HepG2 (cell line): ENCODE measurements at regions not wholly inside any gene's neighbourhood (a gene's known extent, or its start where the extent isn't known, plus 50 kb on each side); places are given as distances from the start of the nearest gene placed in this dataset.

Source experiments
- ATAC-seq: fragments of 200-7000 bp; cut with Tn5 transposase; 3 replicates; pipeline ENCODE4 v1.9.1; 2020; ENCODE audit warnings: mild to moderate bottlenecking, moderate library complexity
- BruUV-seq: library from RNA; stranded (reverse); fragments of 400-500 nt; replicated peaks from 2 replicates; lab custom pipeline; 2021; lab: Mats Ljungman, UMichigan
- CTCF ChIA-PET: fragments of 300-600 bp; formaldehyde crosslinking; extraction: SDS; loops from one replicate; lab custom pipeline; 2021; ENCODE audit warnings: low total read pairs, inconsistent platforms, low intra/inter-chr PET ratio; lab: Yijun Ruan, JAX
- POLR2A ChIA-PET: fragments of 350-600 bp; sonication (Branson Sonifier 250); formaldehyde crosslinking; loops from one replicate; lab custom pipeline; 2020; ENCODE audit warnings: antibody characterized with exemption, inconsistent platforms; lab: Yijun Ruan, JAX
- DNase-seq: peaks from one replicate; pipeline ENCODE4 v3.0.0-alpha.2; 2015; ENCODE audit warnings: low spot score
- FAIRE-seq: peaks from 3 replicates; lab custom pipeline; 2011; peaks lifted over from hg19 to GRCh38; lab: Jason Lieb, UNC
- H2AFZ ChIP-seq: one replicate; pipeline ENCODE4 v1.6.1; 2011; ENCODE audit warnings: low read length, inconsistent platforms
- H3K27ac ChIP-seq: fragments of 300-600 bp; 3 replicates; pipeline ENCODE4 v1.8.0; 2011; ENCODE audit warnings: mixed run types, mild to moderate bottlenecking, mixed read lengths, low read length, inconsistent platforms; ENCODE audit not compliant: insufficient read depth; ENCODE audit errors: extremely low read length
- H3K27me3 ChIP-seq, 2 experiments: fragments of 200-600 bp in 1 of 2; 2 replicates in 1 of 2; 3 replicates in 1 of 2; pipeline versions ENCODE4 v1.6.0 to v1.8.0; 2011; ENCODE audit warnings: low read length in 2 of 2, mild to moderate bottlenecking in 2 of 2, moderate library complexity in 2 of 2, inconsistent platforms in 1 of 2; ENCODE audit not compliant: insufficient read depth in 2 of 2, control insufficient read depth in 1 of 2
- H3K36me3 ChIP-seq, 2 experiments: fragments of 200-600 bp in 1 of 2; replicated peaks in 1 of 2; 2 replicates in 1 of 2; 3 replicates in 1 of 2; pipeline versions ENCODE4 v1.5.1 to v1.8.0; 2011; ENCODE audit warnings: low read length in 2 of 2, inconsistent platforms in 1 of 2; ENCODE audit not compliant: insufficient read depth in 2 of 2, control insufficient read depth in 1 of 2
- H3K4me1 ChIP-seq: 2 replicates; pipeline ENCODE4 v1.5.1; 2012; ENCODE audit warnings: low read length, inconsistent platforms; ENCODE audit not compliant: insufficient read depth
- H3K4me2 ChIP-seq: 2 replicates; pipeline ENCODE4 v1.6.0; 2011; ENCODE audit warnings: low read depth, low read length, inconsistent platforms
- H3K4me3 ChIP-seq, 3 experiments: fragments of 200-600 bp in 1 of 3; sonication (generic), shearing (Covaris generic) in 1 of 3; replicated peaks in 1 of 3; 2 replicates each; pipeline ENCODE4 v1.5.1; 2011 to 2016; ENCODE audit warnings: low read length in 3 of 3, inconsistent platforms in 2 of 3, low read depth in 2 of 3, mild to moderate bottlenecking in 2 of 3, control low read depth in 1 of 3, mixed read lengths in 1 of 3; ENCODE audit not compliant: insufficient read depth in 1 of 3
- H3K79me2 ChIP-seq: one replicate; pipeline ENCODE4 v1.6.1; 2011; ENCODE audit warnings: low read length, inconsistent platforms; ENCODE audit not compliant: insufficient read depth
- H3K9ac ChIP-seq: 2 replicates; pipeline ENCODE4 v1.6.0; 2011; ENCODE audit warnings: mild to moderate bottlenecking, low read depth, low read length, inconsistent platforms; ENCODE audit not compliant: insufficient read depth
- H3K9me3 ChIP-seq: 2 replicates; pipeline ENCODE4 v1.5.1; 2012; ENCODE audit warnings: mild to moderate bottlenecking, low read length
- H4K20me1 ChIP-seq: 2 replicates; pipeline ENCODE4 v1.6.0; 2011; ENCODE audit warnings: inconsistent platforms, mild to moderate bottlenecking, low read length, moderate library complexity; ENCODE audit not compliant: insufficient read depth
- DNMT1 ChIP-seq: sonication (generic); formaldehyde crosslinking; IDR thresholded peaks from 2 replicates; pipeline ENCODE4 v1.5.1; 2020; ENCODE audit warnings: mild to moderate bottlenecking, missing genetic modification reagents
- DR1 ChIP-seq: sonication (generic); formaldehyde crosslinking; IDR thresholded peaks from 2 replicates; pipeline ENCODE4 v1.8.0; 2021; ENCODE audit warnings: mild to moderate bottlenecking, missing genetic modification reagents, inconsistent platforms
- EEA1 ChIP-seq: sonication (generic); formaldehyde crosslinking; IDR thresholded peaks from 2 replicates; pipeline ENCODE4 v1.5.1; 2020; ENCODE audit warnings: mild to moderate bottlenecking, missing genetic modification reagents, borderline replicate concordance
- FOXP1 ChIP-seq, 2 experiments: fragments of 450-650 bp in 1 of 2; IDR thresholded peaks; 2 replicates each; pipeline ENCODE4 v1.6.1; 2017 to 2018; ENCODE audit warnings: antibody characterized with exemption in 1 of 2
- GMEB1 ChIP-seq: sonication (generic); formaldehyde crosslinking; IDR thresholded peaks from 2 replicates; pipeline ENCODE4 v1.5.1; 2020; ENCODE audit warnings: missing genetic modification reagents, mild to moderate bottlenecking, borderline replicate concordance
- NR2C2 ChIP-seq: sonication (generic); formaldehyde crosslinking; IDR thresholded peaks from 2 replicates; pipeline ENCODE4 v1.4.0; 2020; ENCODE audit warnings: missing genetic modification reagents, mild to moderate bottlenecking, moderate library complexity, borderline replicate concordance
- PRMT3 ChIP-seq: sonication (generic); formaldehyde crosslinking; IDR thresholded peaks from 2 replicates; pipeline ENCODE4 v1.8.1; 2022; ENCODE audit warnings: low read depth, mild to moderate bottlenecking, moderate library complexity, missing genetic modification reagents, borderline replicate concordance
- RARG ChIP-seq: sonication (generic); formaldehyde crosslinking; IDR thresholded peaks from 2 replicates; pipeline ENCODE4 v1.4.0; 2020; ENCODE audit warnings: low read depth, mild to moderate bottlenecking, missing genetic modification reagents
- SAFB2 ChIP-seq: sonication (generic); formaldehyde crosslinking; IDR thresholded peaks from 2 replicates; pipeline ENCODE4 v1.5.1; 2020; ENCODE audit warnings: missing genetic modification reagents, low read depth, mild to moderate bottlenecking, borderline replicate concordance
- ZNF143 ChIP-seq: sonication (generic); formaldehyde crosslinking; IDR thresholded peaks from 2 replicates; pipeline ENCODE4 v1.4.0; 2020; ENCODE audit warnings: missing genetic modification reagents
- ZNF33B ChIP-seq: sonication (generic); formaldehyde crosslinking; IDR thresholded peaks from 2 replicates; pipeline ENCODE4 v1.5.1; 2020; ENCODE audit warnings: mild to moderate bottlenecking, missing genetic modification reagents
- ZNF34 ChIP-seq: sonication (generic); formaldehyde crosslinking; IDR thresholded peaks from 2 replicates; pipeline ENCODE4 v1.4.0; 2020; ENCODE audit warnings: mild to moderate bottlenecking, missing genetic modification reagents, borderline replicate concordance
- ZNF362 ChIP-seq: sonication (generic); formaldehyde crosslinking; IDR thresholded peaks from 2 replicates; pipeline ENCODE4 v1.4.0; 2020; ENCODE audit warnings: missing genetic modification reagents, mild to moderate bottlenecking, borderline replicate concordance
- ZNF598 ChIP-seq: sonication (generic); formaldehyde crosslinking; IDR thresholded peaks from 2 replicates; pipeline ENCODE4 v1.5.1; 2020; ENCODE audit warnings: mild to moderate bottlenecking, missing genetic modification reagents, borderline replicate concordance
- ZNF609 ChIP-seq: sonication (generic); formaldehyde crosslinking; IDR thresholded peaks from 2 replicates; pipeline ENCODE4 v1.4.0; 2020; ENCODE audit warnings: mild to moderate bottlenecking, missing genetic modification reagents, borderline replicate concordance
- ZNF616 ChIP-seq: sonication (generic); formaldehyde crosslinking; IDR thresholded peaks from 2 replicates; pipeline ENCODE4 v1.5.0; 2020; ENCODE audit warnings: low read depth, mild to moderate bottlenecking, missing genetic modification reagents
- ZNF788 ChIP-seq: sonication (generic); formaldehyde crosslinking; IDR thresholded peaks from 2 replicates; pipeline ENCODE4 v1.5.0; 2020; ENCODE audit warnings: mild to moderate bottlenecking, missing genetic modification reagents, borderline replicate concordance
- WGBS: methylation state at CpG from one replicate; pipeline ENCODE4 v1.1.6; 2017; ENCODE audit warnings: low lambda C conversion rate; 5-methylcytosine and 5-hydroxymethylcytosine counted together
- in situ Hi-C: cut with HindIII; loops from 2 replicates; pipeline ENCODE4 v1.10.0; 2017; ENCODE audit warnings: low pct_unique_long_range_greater_than_20kb; ENCODE audit not compliant: extremely low pct_ligation_motif_present
- intact Hi-C: fragments of 100-400 bp; cut with micrococcal nuclease; formaldehyde crosslinking; loops from one replicate; pipeline ENCODE4 v1.10.0; 2022; ENCODE audit not compliant: unreplicated experiment

GRCh38 chr6:130692659-130693058 lies 134.5 kb upstream of the SMLR1 start:
- Histone ChIP-seq H3K9me3 (no peaks in the 10 kb centered on the region), H3K79me2 (no peaks in the 10 kb centered on the region), H3K4me2 (no peak overlapping the region), H3K9ac (no peak overlapping the region), H4K20me1 (no peaks in the 10 kb centered on the region), H3K27ac (no peak overlapping the region), H3K4me1 (no peaks in the 10 kb centered on the region), H3K4me3 (no peak overlapping the region), H3K27me3 (no peaks in the 10 kb centered on the region), H2AFZ (no peak overlapping the region), H3K36me3 (no peaks in the 10 kb centered on the region)
- DNase-seq (no peak), FAIRE-seq (no peak), ATAC-seq (no peak)
- intact Hi-C loops (no loop called here), in situ Hi-C loops (no loop called here)
- WGBS = 2% methylated on average over 2 of the region's 2 CpGs
- BruUV-seq = no TSS peak
- POLR2A ChIA-PET = no interaction called here
- CTCF ChIA-PET = no interaction called here
- TF ChIP-seq PRMT3 (CRISPR knock-in tag) (no peak), RARG (CRISPR knock-in tag) (no peak), ZNF143 (CRISPR knock-in tag) (no peak), FOXP1 (IDR thresholded peaks at IDR 0.05) (no peak), FOXP1 (CRISPR knock-in tag; IDR thresholded peaks at IDR 0.05) (no peak), GMEB1 (CRISPR knock-in tag) (no peak), ZNF362 (CRISPR knock-in tag) (no peak), ZNF788 (CRISPR knock-in tag) (no peak), ZNF616 (no peak), ZNF598 (CRISPR knock-in tag) (no peak), DR1 (CRISPR knock-in tag) (no peak), ZNF609 (CRISPR knock-in tag) (no peak), EEA1 (CRISPR knock-in tag) (no peak), DNMT1 (CRISPR knock-in tag) (no peak), ZNF33B (CRISPR knock-in tag) (no peak), NR2C2 (no peak), ZNF34 (CRISPR knock-in tag) (no peak), SAFB2 (CRISPR knock-in tag) (no peak)
